NB4 (cell line): ENCODE measurements at regions not wholly inside any gene's neighbourhood (a gene's known extent, or its start where the extent isn't known, plus 50 kb on each side); places are given as distances from the start of the nearest gene placed in this dataset.

Experiments
- DNase-seq: peaks from one replicate; pipeline ENCODE4 v3.0.0; 2010; ENCODE audit warnings: low read depth
- H3K4me3 ChIP-seq: one replicate; pipeline ENCODE4 v1.5.1; 2011; ENCODE audit warnings: mild to moderate bottlenecking, low read depth, low read length, moderate library complexity
- MYC ChIP-seq: IDR thresholded peaks from 2 replicates; pipeline ENCODE4 v1.6.1; 2011; ENCODE audit warnings: low read depth, low read length
- POLR2A ChIP-seq: IDR thresholded peaks from 2 replicates; pipeline ENCODE4 v1.6.1; 2011; ENCODE audit warnings: mild to moderate bottlenecking; ENCODE audit not compliant: insufficient read length; ENCODE audit errors: extremely low read depth
- TF ChIP-seq, protein P1 (sequence below): IDR thresholded peaks from 2 replicates; pipeline ENCODE4 v1.6.1; 2011; ENCODE audit warnings: low read depth, low read length
- TF ChIP-seq, protein P2 (sequence below): IDR thresholded peaks from one replicate; pipeline ENCODE4 v1.5.1; 2012; ENCODE audit warnings: low read depth, low read length

DNA sequence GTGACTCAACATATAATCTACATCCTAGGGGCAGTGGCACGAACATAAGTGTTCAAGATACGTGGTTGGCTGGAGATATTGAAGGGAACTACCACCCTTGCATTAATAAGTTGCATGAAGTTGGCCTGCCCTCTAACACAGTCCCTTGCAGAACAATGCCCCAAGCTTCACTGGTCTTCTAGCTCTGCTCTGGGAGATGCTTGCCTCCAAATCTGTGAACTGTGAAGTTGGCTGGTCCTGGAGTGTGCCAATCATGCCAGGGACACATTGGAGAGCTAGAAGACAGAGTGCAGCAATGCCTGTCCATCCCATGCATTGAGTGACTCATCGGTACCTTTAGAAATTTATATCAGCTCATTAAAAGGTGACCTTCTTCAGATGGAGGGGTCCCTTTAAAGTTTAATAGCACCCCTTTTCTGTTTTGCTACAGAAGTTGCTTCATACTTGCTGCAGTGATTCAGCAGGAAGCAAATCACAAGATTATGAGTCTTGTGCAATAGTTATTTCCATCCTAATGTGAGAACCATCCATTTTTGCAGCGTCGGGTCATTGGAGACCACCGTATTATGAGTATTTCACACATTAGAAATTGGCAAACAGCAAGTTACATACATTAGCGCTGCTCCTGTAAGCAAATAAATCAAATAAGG, 55.2 kb upstream of the KAZN start:
- no peak for TF ChIP-seq POLR2A
- no peak for TF ChIP-seq MYC
- TF ChIP-seq, protein P1, sequence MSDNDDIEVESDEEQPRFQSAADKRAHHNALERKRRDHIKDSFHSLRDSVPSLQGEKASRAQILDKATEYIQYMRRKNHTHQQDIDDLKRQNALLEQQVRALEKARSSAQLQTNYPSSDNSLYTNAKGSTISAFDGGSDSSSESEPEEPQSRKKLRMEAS: no peak
- TF ChIP-seq, protein P2, sequence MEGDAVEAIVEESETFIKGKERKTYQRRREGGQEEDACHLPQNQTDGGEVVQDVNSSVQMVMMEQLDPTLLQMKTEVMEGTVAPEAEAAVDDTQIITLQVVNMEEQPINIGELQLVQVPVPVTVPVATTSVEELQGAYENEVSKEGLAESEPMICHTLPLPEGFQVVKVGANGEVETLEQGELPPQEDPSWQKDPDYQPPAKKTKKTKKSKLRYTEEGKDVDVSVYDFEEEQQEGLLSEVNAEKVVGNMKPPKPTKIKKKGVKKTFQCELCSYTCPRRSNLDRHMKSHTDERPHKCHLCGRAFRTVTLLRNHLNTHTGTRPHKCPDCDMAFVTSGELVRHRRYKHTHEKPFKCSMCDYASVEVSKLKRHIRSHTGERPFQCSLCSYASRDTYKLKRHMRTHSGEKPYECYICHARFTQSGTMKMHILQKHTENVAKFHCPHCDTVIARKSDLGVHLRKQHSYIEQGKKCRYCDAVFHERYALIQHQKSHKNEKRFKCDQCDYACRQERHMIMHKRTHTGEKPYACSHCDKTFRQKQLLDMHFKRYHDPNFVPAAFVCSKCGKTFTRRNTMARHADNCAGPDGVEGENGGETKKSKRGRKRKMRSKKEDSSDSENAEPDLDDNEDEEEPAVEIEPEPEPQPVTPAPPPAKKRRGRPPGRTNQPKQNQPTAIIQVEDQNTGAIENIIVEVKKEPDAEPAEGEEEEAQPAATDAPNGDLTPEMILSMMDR: no peak
- DNase-seq: no peak
- no peak overlapping the region for H3K4me3 ChIP-seq

DNA sequence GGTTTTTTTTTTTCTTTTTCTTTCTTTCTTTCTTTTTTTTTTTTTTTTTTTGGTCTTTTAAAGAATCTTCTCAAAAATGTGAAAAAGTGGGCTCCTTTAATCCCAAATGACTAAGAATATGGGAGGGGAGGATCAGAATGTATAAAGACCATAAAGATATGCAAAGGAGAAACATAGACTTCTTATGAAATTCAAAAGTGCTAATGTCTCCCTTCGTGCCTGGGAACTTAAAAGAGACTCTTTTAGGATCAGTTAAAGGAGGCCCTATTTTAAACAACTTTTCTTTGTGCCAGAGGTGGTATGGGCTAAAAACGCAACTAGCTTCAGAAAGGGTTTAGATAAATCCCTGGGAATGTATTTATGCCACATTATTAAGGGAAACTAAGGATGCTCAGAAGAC, 54.2 kb upstream of the KAZN start:
- no peak for TF ChIP-seq MYC
- no peak for TF ChIP-seq POLR2A
- TF ChIP-seq, protein P2: no peak
- TF ChIP-seq, protein P1: no peak
- H3K4me3 ChIP-seq: no peak overlapping the region
- DNase-seq: no peak

- DNase-seq: no peak
- no peak overlapping the region for H3K4me3 ChIP-seq
- TF ChIP-seq MYC (no peak), POLR2A (no peak)
- TF ChIP-seq, protein P1: no peak
- TF ChIP-seq, protein P2: no peak
These were observed 53.0 kb upstream of the KAZN start for GRCh38 chr1:14545422-14546025.

GRCh38 chr1:14546416-14546815, 52.1 kb upstream of the KAZN start:
- no peak for DNase-seq

More at GRCh38 chr1:14546416-14546815, 52.1 kb upstream of the KAZN start:
- no peak for TF ChIP-seq MYC
- TF ChIP-seq POLR2A: no peak
- TF ChIP-seq, protein P2: no peak
- TF ChIP-seq, protein P1: no peak
- no peak overlapping the region for H3K4me3 ChIP-seq
